ENCODE measurements at regions not wholly inside any gene's neighbourhood (a gene's known extent, or its start where the extent isn't known, plus 50 kb on each side); places are given as distances from the start of the nearest gene placed in this dataset.
"Not testable (repeated sequence)": the region's sequence is repeated elsewhere in the genome, so short reads cannot be mapped to it uniquely, and the experiment has no call there.

- ATAC-seq = no peak
- no peak overlapping the region for H3K4me3 ChIP-seq
- H3K36me3 ChIP-seq = no peaks in the 10 kb centered on the region
- no peak for TF ChIP-seq POLR2AphosphoS5 (IDR thresholded peaks at IDR 0.05)
- TF ChIP-seq, protein P1, sequence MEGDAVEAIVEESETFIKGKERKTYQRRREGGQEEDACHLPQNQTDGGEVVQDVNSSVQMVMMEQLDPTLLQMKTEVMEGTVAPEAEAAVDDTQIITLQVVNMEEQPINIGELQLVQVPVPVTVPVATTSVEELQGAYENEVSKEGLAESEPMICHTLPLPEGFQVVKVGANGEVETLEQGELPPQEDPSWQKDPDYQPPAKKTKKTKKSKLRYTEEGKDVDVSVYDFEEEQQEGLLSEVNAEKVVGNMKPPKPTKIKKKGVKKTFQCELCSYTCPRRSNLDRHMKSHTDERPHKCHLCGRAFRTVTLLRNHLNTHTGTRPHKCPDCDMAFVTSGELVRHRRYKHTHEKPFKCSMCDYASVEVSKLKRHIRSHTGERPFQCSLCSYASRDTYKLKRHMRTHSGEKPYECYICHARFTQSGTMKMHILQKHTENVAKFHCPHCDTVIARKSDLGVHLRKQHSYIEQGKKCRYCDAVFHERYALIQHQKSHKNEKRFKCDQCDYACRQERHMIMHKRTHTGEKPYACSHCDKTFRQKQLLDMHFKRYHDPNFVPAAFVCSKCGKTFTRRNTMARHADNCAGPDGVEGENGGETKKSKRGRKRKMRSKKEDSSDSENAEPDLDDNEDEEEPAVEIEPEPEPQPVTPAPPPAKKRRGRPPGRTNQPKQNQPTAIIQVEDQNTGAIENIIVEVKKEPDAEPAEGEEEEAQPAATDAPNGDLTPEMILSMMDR (IDR thresholded peaks at IDR 0.05) = peak in 1 of 4 experiments; percentile 20
- H3K9me3 ChIP-seq = peaks cover 0 to 6% (median 0%) of the 10 kb centered on the region in 3 donors
- no peak overlapping the region for H3K27ac ChIP-seq
- H3K4me1 ChIP-seq = no peaks in the 10 kb centered on the region
- no peaks in the 10 kb centered on the region for H3K27me3 ChIP-seq
- 74 to 79% methylated on average over 7 of the region's 7 CpGs for WGBS, 2 donors (ENCODE audit: low coverage in 1 of 2)
These were observed 165.1 kb upstream of the TTC29 start for GRCh38 chr4:147110473-147111367.

- no CpG with 5 or more reads among the region's 6 CpGs for WGBS, 2 donors (ENCODE audit: low coverage in 1 of 2)
- not testable (repeated sequence) for H3K27ac ChIP-seq, H3K4me3 ChIP-seq, ATAC-seq, H3K36me3 ChIP-seq, H3K4me1 ChIP-seq, H3K9me3 ChIP-seq, H3K27me3 ChIP-seq
These were observed 166.5 kb upstream of the TTC29 start for GRCh38 chr4:147112196-147112595.

DNA sequence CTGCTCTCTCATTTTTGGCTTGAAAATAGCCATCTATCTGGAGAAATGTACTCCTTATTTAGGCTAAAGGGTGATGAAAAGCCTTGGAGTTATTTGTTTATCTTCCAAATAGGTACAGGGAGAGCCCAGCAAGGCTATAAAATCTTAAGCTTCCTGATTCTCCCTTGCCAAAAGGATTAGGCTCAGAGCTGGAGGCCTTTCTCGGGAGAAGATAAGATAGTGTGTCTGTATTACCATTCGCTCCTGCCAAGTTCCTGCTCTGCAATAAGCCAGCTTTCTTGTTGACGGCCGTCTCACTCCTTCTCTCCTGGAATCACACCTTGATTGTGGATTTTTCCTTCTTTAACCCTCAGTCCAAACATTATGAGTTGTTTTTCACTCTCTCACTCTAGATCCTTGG, 171.8 kb upstream of the TTC29 start:
- 6 to 27% methylated on average over 4 of the region's 4 CpGs for WGBS, 2 donors (ENCODE audit: low coverage in 1 of 2)
- ATAC-seq = no peak
- TF ChIP-seq POLR2A (IDR thresholded peaks at IDR 0.05) (no peak), EP300 (IDR thresholded peaks at IDR 0.05) (no peak)
- TF ChIP-seq, protein P1 (IDR thresholded peaks at IDR 0.05) = no peak
- Histone ChIP-seq H3K4me1 (peaks cover 0 to 20% (median 2%) of the 10 kb centered on the region in 3 donors), H3K4me3 (no peak overlapping the region), H3K27ac (peak overlapping the region in 3 of 4 donors; percentile 12 to 61 (median 35)), H3K27me3 (no peaks in the 10 kb centered on the region), H3K9me3 (peaks cover 0 to 6% (median 0%) of the 10 kb centered on the region in 3 donors), H3K36me3 (no peaks in the 10 kb centered on the region)

DNA sequence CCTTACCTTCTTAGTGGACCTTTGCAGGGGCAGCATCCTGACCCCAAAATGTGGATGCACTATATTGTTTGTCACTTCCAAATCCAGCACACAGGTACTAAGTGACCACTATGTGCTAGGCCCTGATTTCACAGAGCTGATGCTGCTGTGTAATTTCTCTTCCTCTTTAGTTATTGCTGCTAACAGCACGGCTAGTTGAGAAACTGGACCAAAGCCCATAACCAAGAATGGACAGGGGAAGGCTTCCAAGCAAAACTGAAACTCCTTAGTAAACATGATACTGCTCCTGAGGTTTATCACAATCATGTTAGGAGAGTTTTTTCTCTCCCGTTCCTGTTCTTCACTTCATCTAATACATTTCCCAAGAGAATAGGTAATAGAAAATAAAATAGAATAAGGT, 172.9 kb upstream of the TTC29 start:
- peaks cover 0 to 20% (median 2%) of the 10 kb centered on the region in 3 donors for H3K4me1 ChIP-seq
- H3K27ac ChIP-seq = peak overlapping the region in 1 of 4 donors; percentile 26
- TF ChIP-seq EP300 (IDR thresholded peaks at IDR 0.05) = no peak
- TF ChIP-seq POLR2AphosphoS5 (IDR thresholded peaks at IDR 0.05) = peak; percentile 17
- no peaks in the 10 kb centered on the region for H3K36me3 ChIP-seq
- no peak for ATAC-seq
- no peaks in the 10 kb centered on the region for H3K27me3 ChIP-seq
- 0 to 19% methylated on average over 2 of the region's 2 CpGs for WGBS, 2 donors (ENCODE audit: low coverage in 1 of 2)
- no peak overlapping the region for H3K4me3 ChIP-seq
- H3K9me3 ChIP-seq = peaks cover 0 to 6% (median 0%) of the 10 kb centered on the region in 3 donors

- no peak overlapping the region for H3K27ac ChIP-seq
- TF ChIP-seq EP300 (IDR thresholded peaks at IDR 0.05) = no peak
- no peak for TF ChIP-seq POLR2A (IDR thresholded peaks at IDR 0.05)
- TF ChIP-seq POLR2AphosphoS5 (IDR thresholded peaks at IDR 0.05) = no peak
- TF ChIP-seq, protein P1 (IDR thresholded peaks at IDR 0.05) = no peak
- no peaks in the 10 kb centered on the region for H3K36me3 ChIP-seq
- H3K4me1 ChIP-seq = peaks cover 0 to 12% (median 2%) of the 10 kb centered on the region in 3 donors
- H3K4me3 ChIP-seq = no peak overlapping the region
- no peaks in the 10 kb centered on the region for H3K9me3 ChIP-seq
- no peak for ATAC-seq
- H3K27me3 ChIP-seq = no peaks in the 10 kb centered on the region
These were observed 177.0 kb upstream of the TTC29 start for GRCh38 chr4:147122685-147123084.

DNA sequence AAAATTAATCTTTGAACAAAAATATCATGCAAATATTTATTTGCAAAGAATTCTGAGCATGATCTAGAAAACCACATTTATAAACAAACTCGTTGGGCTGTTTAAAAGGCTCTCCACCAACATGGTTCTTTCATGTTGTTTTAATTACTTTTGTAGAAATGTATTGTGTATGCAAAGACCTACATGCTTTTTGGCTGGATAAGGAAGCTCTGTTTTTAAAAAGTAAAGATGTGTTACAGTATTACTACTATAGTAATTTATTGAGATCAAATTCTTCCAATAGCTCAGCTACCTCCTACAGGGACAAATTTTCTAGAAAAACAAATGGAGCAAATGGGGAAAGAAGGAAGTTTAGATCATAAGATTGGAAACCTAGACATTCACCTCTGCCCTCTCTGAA, 177.5 kb upstream of the TTC29 start:
- Histone ChIP-seq H3K27ac (no peak overlapping the region), H3K9me3 (no peaks in the 10 kb centered on the region), H3K36me3 (no peaks in the 10 kb centered on the region), H3K4me1 (peaks cover 0 to 7% (median 2%) of the 10 kb centered on the region in 3 donors), H3K4me3 (no peak overlapping the region), H3K27me3 (no peaks in the 10 kb centered on the region)
- 17 to 23% methylated on average over 1 of the region's 1 CpG for WGBS, 2 donors (ENCODE audit: low coverage in 1 of 2)
- TF ChIP-seq, protein P1 (IDR thresholded peaks at IDR 0.05) = no peak
- TF ChIP-seq POLR2A (IDR thresholded peaks at IDR 0.05) (no peak), POLR2AphosphoS5 (IDR thresholded peaks at IDR 0.05) (no peak), EP300 (IDR thresholded peaks at IDR 0.05) (no peak)
- no peak for ATAC-seq
